ENCODE measurements at regions not wholly inside any gene's neighbourhood (a gene's known extent, or its start where the extent isn't known, plus 50 kb on each side); places are given as distances from the start of the nearest gene placed in this dataset.

GRCh38 chr10:29150010-29150409, 138.9 kb upstream of the LYZL1 start:
- intact Hi-C loops (cut with DNase I; ENCODE audit: low total_unique reads), result no loop called here
- TF ChIP-seq POLR2A (IDR thresholded peaks at IDR 0.05) (no peak), CTCF (IDR thresholded peaks at IDR 0.05) (no peak)
- H3K9me3 ChIP-seq, result no peaks in the 10 kb centered on the region
- H3K4me1 ChIP-seq, result peaks cover 6% of the 10 kb centered on the region
- H3K36me3 ChIP-seq (ENCODE audit: low read depth, missing control alignments), result no peaks in the 10 kb centered on the region
- DNase-seq, result peak; percentile 70
- no peaks in the 10 kb centered on the region for H3K27me3 ChIP-seq
- H3K27ac ChIP-seq, result no peak overlapping the region
- WGBS, 2 donors, result 50 to 61% methylated on average over 5 of the region's 5 CpGs
- no peak overlapping the region for H3K4me3 ChIP-seq

DNA sequence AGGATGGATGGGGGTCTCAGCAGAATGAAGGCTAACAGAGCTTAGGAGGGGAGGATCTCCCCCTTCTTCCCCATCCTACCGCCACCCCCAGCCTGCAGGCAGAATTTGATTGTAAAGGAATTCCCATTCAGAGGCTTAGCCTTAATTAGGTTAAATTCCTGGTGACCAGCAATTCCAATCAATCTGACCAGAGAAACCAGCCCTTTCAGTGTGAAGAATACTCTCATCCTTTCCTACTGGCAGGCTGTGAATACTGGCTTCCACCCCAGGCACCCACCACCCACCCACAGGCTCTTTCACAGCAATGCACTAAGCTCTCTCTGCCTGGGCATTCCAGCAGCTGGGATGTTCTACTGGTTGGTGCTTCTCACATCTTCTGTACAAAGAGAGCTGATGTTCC, 137.9 kb upstream of the LYZL1 start:
- Histone ChIP-seq H3K9me3 (no peaks in the 10 kb centered on the region), H3K4me3 (no peak overlapping the region), H3K36me3 (ENCODE audit: low read depth, missing control alignments) (no peaks in the 10 kb centered on the region), H3K27me3 (no peaks in the 10 kb centered on the region), H3K4me1 (peaks cover 6% of the 10 kb centered on the region), H3K27ac (no peak overlapping the region)
- WGBS, 2 donors, result 100% methylated on average over 1 of the region's 1 CpG
- DNase-seq, result no peak
- TF ChIP-seq POLR2A (IDR thresholded peaks at IDR 0.05) (no peak), CTCF (IDR thresholded peaks at IDR 0.05) (no peak)
- intact Hi-C loops (cut with DNase I; ENCODE audit: low total_unique reads), result no loop called here

DNA sequence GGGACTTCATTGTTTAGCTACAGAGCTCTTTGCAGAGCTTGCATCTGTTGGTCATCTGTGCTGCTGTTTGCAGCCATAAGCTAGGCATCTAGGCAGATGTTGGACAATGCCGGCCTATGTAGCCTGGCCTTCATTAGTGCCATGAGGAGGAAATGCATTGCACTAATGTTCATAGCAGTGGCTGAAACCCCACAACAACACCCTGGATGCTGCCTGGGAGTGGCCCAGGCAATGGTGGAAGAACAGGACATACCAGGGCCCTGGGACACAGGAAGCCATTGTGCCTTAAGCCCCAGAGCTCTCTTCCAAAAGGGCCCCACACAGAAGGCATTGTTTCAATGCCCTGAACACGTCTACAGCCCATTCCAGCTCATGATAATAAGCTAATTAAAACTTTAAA, 131.5 kb upstream of the LYZL1 start:
- TF ChIP-seq POLR2A (IDR thresholded peaks at IDR 0.05) (no peak), CTCF (IDR thresholded peaks at IDR 0.05) (no peak)
- no peaks in the 10 kb centered on the region for H3K4me1 ChIP-seq
- DNase-seq, result no peak
- 89 to 96% methylated on average over 2 of the region's 2 CpGs for whole genome bisulfite sequencing, 2 donors
- H3K9me3 ChIP-seq, result no peaks in the 10 kb centered on the region
- H3K36me3 ChIP-seq (ENCODE audit: low read depth, missing control alignments), result no peaks in the 10 kb centered on the region
- no peaks in the 10 kb centered on the region for H3K27me3 ChIP-seq
- H3K27ac ChIP-seq, result no peak overlapping the region
- intact Hi-C loops (cut with DNase I; ENCODE audit: low total_unique reads), result no loop called here
- no peak overlapping the region for H3K4me3 ChIP-seq

GRCh38 chr10:29158066-29158465, 130.8 kb upstream of the LYZL1 start:
- no peaks in the 10 kb centered on the region for H3K27me3 ChIP-seq
- H3K36me3 ChIP-seq (ENCODE audit: low read depth, missing control alignments), result no peaks in the 10 kb centered on the region
- H3K4me1 ChIP-seq, result no peaks in the 10 kb centered on the region
- intact Hi-C loops (cut with DNase I; ENCODE audit: low total_unique reads), result no loop called here
- H3K4me3 ChIP-seq, result no peak overlapping the region
- TF ChIP-seq CTCF (IDR thresholded peaks at IDR 0.05), result no peak
- no peak for TF ChIP-seq POLR2A (IDR thresholded peaks at IDR 0.05)
- no peaks in the 10 kb centered on the region for H3K9me3 ChIP-seq
- 77 to 84% methylated on average over 4 of the region's 4 CpGs for whole genome bisulfite sequencing, 2 donors
- no peak overlapping the region for H3K27ac ChIP-seq
- DNase-seq, result no peak

GRCh38 chr10:29160150-29160617, 128.7 kb upstream of the LYZL1 start:
- WGBS, 2 donors, result 90% methylated on average over 7 of the region's 7 CpGs
- Histone ChIP-seq H3K9me3 (no peaks in the 10 kb centered on the region), H3K27me3 (no peaks in the 10 kb centered on the region), H3K4me1 (no peaks in the 10 kb centered on the region), H3K4me3 (no peak overlapping the region), H3K36me3 (ENCODE audit: low read depth, missing control alignments) (no peaks in the 10 kb centered on the region), H3K27ac (no peak overlapping the region)
- intact Hi-C loops (cut with DNase I; ENCODE audit: low total_unique reads), result no loop called here
- DNase-seq, result no peak
- TF ChIP-seq POLR2A (IDR thresholded peaks at IDR 0.05), result no peak
- TF ChIP-seq CTCF (IDR thresholded peaks at IDR 0.05), result no peak
